ENCODE measurements at regions not wholly inside any gene's neighbourhood (a gene's known extent, or its start where the extent isn't known, plus 50 kb on each side); places are given as distances from the start of the nearest gene placed in this dataset.
A peak's percentile ranks its signal among the peaks of the same experiment; 100 is the strongest.

- DNase-seq, result peak; percentile 41
These were observed 206.2 kb upstream of the RGS6 start for GRCh38 chr14:71725922-71726579.

GRCh38 chr14:71726580-71727021, 205.6 kb upstream of the RGS6 start:
- DNase-seq, result no peak

- DNase-seq, result no peak
These were observed 203.8 kb upstream of the RGS6 start for GRCh38 chr14:71728386-71728785.

- no peak for DNase-seq
These were observed 202.6 kb upstream of the RGS6 start for GRCh38 chr14:71729596-71729995.

GRCh38 chr14:71730471-71730870, 201.8 kb upstream of the RGS6 start:
- no peak for DNase-seq

GRCh38 chr14:71731096-71731495, 201.1 kb upstream of the RGS6 start:
- no peak for DNase-seq

GRCh38 chr14:71733210-71733883, 198.9 kb upstream of the RGS6 start:
- DNase-seq, result peak; percentile 37

- no peak for DNase-seq
These were observed 198.2 kb upstream of the RGS6 start for GRCh38 chr14:71734076-71734475.

GRCh38 chr14:71734885-71735284, 197.3 kb upstream of the RGS6 start:
- no peak for DNase-seq

- no peak for DNase-seq
These were observed 194.5 kb upstream of the RGS6 start for GRCh38 chr14:71737760-71738159.

GRCh38 chr14:71739273-71739990, 192.8 kb upstream of the RGS6 start:
- peak; percentile 70 for DNase-seq

GRCh38 chr14:71741241-71741640, 191.0 kb upstream of the RGS6 start:
- no peak for DNase-seq

- DNase-seq, result no peak
These were observed 189.7 kb upstream of the RGS6 start for GRCh38 chr14:71742485-71742884.

GRCh38 chr14:71745072-71745471, 187.2 kb upstream of the RGS6 start:
- DNase-seq, result no peak

- DNase-seq, result peak; percentile 33
These were observed 184.0 kb upstream of the RGS6 start for GRCh38 chr14:71748196-71748595.

- no peak for DNase-seq
These were observed 182.5 kb upstream of the RGS6 start for GRCh38 chr14:71749613-71750238.

GRCh38 chr14:71751264-71751663, 181.0 kb upstream of the RGS6 start:
- DNase-seq, result no peak

- DNase-seq, result no peak
These were observed 180.0 kb upstream of the RGS6 start for GRCh38 chr14:71752111-71752738.

GRCh38 chr14:71753126-71753830, 179.0 kb upstream of the RGS6 start:
- DNase-seq, result peak; percentile 95

GRCh38 chr14:71753976-71754375, 178.3 kb upstream of the RGS6 start:
- DNase-seq, result no peak

- peak; percentile 33 for DNase-seq
These were observed 177.7 kb upstream of the RGS6 start for GRCh38 chr14:71754422-71755095.
